ENCODE measurements at regions not wholly inside any gene's neighbourhood (a gene's known extent, or its start where the extent isn't known, plus 50 kb on each side); places are given as distances from the start of the nearest gene placed in this dataset.
"Not testable (repeated sequence)": the region's sequence is repeated elsewhere in the genome, so short reads cannot be mapped to it uniquely, and the experiment has no call there.

DNA sequence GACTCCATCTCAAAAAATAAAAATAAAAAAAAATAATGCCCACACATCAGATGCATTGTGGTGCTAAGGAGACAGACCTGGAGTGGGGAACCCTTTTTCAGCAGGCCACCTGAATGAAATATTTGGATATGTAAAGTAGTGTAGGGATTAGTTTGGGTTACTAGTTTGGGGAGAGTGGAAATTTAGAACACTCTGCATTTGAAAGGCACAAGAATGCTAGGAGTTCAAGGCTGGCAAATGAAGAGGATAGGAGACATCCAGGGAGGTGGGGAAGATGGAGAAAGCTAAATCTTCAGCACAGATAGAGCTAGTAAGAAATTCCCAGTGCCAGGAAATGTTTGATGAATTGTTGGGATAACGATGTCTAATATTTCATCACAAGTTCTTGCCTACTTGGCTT lies 298.3 kb upstream of the ERCC4 start:
- no peak for DNase-seq

DNA sequence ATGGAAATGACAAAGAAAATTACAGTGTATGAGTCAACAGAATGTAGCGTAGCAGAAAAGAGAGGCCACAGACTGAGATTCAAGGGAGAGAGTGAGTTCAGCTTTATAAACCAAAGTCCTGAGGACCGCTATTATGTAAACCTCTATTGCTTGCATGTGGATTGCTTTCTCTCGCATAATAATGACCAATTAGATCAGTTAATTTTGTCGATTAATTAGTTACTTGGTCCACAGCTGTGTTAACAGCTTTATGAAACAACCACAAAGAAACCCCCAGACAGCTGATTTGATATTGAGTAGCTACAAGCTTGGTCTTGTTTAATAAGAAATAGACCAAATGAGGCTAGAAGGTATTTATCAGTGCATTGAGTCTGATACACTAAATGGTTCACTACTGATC lies 291.8 kb upstream of the ERCC4 start:
- no peak for DNase-seq

DNA sequence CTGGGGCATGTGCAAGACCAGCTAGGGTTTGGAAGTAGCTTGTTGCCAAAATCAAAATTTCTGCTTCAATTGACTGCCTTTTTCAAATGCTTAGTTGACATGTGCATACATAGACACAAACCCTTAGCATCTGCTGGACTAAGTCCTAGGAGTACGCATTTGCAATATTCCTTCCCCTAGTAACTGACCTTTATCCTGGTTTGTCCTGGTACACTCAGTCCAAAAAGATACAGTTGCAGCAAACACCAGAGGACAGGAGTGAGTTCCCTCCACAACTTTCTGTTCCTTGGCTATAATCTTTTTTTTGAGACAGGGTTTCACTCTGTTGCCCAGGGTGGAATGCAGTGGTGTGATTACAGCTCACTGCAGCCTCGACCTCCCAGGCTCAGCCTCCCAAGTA lies 290.2 kb upstream of the ERCC4 start:
- no peak for DNase-seq

DNA sequence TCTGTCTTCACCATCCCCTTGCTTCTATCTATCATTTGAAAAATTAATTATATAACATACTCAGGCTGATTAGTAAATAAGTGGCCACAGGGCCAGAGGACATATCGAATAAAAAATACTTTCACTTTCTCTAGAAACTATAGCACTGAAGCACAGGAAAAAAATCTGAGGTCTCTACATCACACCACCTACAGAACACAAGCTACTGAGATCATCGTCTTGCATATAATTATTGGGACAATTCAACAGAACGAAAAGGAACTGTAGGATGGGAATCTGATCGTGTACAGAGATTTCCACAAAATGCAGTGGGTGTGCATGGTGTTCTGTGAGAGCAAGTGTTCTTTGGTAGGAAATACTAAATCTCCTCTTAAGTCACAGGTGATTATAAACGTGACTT lies 289.6 kb upstream of the ERCC4 start:
- no peak for DNase-seq

DNA sequence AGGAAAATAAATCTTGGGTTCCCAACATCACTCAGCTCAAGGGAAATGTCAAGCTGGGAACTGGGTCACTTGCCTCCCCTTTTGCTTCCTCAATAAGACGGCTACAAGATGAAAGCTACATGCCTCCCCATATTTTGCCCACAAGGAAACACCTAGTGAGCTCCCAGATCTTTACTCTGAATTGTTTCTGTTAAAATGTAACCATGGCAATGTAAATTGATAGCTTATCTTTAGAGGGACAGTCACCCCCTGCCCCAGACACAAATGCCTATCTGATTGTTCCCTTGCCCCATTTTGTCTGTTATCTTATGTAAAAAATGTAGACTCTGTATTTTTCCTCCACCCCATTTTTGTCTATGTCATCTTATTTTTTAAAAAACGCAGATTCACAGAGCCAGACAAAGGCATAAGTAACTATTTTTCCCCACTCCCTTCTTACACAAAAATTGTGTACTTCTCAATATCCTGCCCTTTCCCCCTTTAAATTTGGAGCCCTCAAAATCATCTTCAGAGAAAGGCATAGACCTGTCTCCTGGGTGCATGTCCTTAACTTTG lies 288.7 kb upstream of the ERCC4 start:
- DNase-seq, result no peak

DNA sequence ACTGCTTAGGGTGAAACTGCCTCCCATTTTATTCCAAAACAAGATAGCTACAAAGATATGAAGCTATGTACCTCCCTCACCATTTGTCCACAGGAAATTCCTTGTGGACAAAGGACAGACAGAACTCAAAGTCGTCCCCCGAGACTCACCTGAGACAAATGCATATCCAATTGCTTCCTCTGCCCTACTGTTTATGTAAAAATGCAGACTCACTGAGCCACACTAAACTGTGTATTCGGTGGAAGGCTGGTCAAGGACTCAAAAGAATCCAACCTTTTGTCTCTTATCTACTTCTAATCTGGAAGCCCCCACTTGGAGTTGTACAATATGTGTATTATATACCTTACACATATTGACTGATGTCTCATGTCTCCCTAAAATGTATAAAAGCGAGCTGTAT lies 288.0 kb upstream of the ERCC4 start:
- DNase-seq, result no peak

DNA sequence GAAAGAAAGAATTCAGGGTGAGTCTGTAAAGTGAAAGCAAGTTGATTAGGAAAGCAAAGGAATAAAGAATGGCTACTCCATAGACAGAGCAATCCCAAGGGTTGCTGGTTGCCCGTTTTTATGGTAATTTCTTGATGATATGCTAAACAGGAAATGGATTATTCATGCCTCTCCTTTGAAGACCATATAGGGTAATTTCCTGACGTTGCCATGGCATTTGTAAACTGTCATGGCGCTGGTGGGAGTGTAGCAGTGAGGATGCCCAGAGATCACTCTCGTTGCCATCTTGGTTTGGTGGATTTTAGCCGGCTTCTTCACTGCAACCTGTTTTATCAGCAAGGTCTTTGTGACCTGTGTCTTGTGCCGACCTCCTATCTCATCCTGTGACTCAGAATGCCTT lies 287.4 kb upstream of the ERCC4 start:
- not testable (repeated sequence) for DNase-seq

DNA sequence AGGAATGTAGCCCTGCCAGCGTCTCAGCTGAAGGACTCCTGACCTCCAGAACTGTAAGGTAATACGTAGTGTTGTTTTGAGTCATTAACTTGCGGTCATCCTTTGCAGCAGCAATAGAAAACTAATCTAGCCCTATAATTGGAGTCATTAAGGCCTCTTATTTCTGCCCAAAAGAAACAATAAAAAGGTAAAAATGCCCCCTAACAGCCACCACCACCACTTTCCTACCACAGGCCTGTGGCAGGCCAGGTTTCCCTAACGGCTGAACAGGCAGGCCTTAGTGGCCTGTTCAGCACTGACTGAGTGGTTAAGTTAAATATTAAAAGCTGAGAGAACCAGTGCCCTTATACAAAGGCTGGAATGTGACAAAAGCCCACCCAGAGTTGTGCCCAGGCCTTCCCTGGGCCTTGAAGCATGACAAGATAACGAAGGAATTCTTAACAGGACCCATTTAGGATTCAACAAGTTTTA lies 286.5 kb upstream of the ERCC4 start:
- no peak for DNase-seq

DNA sequence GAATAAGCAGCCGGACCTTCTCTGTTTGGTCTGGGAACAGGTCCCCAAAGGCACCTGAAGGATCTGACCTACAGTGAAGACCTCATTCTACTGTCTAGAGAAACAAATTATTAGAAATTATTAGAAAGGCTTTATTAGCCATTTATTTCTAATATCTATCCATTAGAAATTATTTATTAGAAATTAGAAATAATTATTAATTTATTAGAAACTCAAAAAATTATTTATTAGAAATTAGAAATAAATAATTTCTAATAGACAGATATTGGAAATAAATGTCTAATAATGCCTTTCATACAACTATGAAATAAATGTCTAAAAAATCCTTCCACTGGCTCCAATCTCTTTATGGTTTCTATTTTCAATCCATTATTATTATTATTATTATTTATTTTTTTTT lies 285.7 kb upstream of the ERCC4 start:
- no peak for DNase-seq

DNA sequence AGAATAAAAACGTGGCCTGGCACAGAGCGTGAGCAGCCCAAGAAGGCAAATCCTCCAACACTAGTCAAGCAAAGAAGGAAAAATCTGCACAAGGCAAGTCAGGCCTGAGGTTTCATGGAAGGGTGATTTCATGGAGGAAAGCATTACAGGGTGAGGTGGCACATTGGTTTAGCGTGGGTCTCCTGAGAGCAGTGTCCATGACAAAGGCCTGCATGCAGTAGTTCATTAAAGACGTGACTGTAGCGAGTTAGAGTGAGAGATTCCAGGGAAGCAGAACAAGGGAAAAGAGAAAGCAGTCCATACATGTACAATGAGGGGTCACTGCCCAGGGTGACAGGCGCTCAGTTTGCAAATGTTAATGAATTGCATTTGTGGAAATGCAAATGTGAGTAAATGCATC lies 285.0 kb upstream of the ERCC4 start:
- no peak for DNase-seq

DNA sequence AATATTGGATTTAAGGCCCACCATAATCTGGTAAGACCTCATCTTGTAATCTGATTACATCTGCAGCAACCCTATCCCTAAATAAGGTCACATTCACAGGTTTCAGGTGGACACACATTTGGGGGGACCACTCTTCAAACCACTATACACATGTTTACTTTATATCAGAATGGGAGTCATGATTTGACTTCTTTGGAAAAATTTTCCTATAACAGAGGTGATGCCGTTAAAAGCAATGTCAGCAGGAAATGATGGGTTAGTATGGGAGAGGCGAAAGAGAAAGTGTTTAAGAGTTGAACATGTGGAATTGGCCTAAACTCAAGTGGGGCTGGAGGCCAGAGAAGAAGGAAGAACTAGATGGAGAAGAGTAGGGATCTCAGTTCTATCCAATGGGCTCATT lies 281.7 kb upstream of the ERCC4 start:
- DNase-seq, result no peak

DNA sequence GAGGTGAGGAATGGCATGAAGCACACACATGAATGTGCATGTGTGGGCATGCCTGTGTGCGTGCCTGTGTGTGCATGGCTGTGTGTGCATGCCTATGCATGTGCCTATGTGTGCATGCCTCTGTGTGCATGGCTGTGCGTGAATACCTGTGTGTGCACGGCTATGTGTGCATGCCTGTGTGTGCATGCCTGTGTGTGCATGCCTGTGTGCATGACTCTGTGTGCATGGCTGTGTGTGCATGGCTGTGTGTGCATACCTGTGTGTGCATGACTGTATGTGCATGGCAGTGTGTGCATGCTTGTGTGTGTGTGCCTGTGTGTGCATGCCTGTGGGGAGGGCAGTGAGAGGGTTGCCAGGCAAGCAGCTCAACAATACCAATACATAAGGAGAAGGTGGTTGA lies 276.5 kb upstream of the ERCC4 start:
- no peak for DNase-seq

DNA sequence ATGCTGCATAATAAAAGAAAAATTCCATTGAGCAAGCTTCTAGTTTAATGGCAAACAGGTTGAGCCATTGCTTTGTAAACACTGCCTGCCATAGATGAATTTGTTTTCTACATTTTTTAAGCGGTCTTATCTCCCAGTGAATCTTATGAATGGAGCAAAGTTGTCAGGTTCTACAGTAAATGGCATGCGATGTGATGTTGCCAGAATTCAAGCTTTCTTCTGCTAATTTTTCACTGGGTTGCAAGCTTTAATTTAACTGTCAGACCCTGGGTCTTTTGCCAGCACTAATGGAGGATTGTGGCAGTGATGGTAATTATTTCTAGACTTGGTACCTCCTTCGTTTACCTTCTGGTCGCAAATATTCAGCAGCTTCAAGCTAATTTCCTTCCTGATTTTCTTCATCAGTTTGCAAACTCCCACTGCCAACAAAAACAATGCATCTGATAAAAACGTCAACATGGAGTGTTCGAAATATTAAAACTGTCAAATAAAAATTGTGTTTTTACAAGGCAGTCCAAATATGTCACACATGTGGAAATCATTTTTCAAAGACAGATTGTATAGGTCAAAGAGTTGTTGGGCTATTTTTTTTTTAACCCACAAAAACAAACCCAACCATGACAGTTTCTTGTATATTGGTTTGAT lies 274.2 kb upstream of the ERCC4 start:
- no peak for DNase-seq

DNA sequence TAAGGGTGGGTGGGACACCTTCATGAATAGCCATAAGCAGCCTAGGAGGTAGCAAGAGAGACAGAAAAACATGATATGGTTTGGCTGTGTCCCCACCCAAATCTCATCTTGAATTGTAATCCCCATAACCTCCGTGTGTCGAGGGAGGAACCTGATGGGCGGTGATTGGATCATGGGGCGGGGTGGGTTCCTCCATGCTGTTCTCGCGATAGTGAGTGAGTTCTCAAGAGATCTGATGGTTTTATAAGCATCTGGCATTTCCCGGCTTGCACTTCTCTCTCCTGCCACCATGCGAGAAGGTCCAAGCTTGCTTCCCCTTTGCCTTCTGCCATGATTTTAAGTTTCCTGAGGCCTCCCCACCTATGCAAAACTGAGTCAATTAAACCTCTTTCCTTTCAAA lies 259.1 kb upstream of the ERCC4 start:
- DNase-seq, result no peak

DNA sequence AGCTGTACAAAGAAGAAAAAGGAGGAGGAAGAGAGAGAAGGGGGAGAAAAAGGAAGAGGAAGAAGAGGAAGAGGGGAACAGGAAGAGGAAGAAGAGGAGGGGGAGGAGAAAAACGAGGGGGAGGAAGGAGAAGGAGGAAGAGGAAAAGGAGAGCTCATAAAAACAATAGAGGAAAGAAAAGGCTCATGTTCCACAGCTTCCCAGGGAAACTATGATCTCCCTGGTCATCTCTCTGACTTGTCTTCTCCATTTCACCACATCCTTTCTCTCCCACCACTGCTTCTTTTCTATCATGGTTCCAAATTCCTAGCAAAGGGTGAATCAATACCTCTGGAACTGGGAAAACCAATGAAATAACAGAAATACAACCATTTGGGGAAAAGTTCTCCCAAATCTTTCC lies 254.1 kb upstream of the ERCC4 start:
- no peak for DNase-seq

DNA sequence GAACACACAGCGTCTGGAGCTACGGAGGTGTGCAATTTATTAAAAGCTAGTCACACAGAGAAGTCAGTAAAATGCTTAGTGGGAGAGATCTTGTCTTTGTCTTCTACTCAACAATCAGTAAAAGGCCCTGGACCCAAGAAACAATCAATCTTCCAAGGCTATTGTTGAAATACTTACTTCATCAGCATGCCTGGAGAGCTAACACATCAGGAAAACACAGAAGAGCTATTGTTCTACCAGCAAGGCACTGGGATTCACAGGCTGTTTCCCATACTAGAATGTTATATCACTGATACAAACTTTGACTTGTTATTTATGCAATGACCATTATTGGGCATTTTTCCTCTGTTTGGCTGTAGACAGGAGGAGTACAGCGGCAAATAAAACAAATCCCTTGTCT lies 247.8 kb upstream of the ERCC4 start:
- no peak for DNase-seq

DNA sequence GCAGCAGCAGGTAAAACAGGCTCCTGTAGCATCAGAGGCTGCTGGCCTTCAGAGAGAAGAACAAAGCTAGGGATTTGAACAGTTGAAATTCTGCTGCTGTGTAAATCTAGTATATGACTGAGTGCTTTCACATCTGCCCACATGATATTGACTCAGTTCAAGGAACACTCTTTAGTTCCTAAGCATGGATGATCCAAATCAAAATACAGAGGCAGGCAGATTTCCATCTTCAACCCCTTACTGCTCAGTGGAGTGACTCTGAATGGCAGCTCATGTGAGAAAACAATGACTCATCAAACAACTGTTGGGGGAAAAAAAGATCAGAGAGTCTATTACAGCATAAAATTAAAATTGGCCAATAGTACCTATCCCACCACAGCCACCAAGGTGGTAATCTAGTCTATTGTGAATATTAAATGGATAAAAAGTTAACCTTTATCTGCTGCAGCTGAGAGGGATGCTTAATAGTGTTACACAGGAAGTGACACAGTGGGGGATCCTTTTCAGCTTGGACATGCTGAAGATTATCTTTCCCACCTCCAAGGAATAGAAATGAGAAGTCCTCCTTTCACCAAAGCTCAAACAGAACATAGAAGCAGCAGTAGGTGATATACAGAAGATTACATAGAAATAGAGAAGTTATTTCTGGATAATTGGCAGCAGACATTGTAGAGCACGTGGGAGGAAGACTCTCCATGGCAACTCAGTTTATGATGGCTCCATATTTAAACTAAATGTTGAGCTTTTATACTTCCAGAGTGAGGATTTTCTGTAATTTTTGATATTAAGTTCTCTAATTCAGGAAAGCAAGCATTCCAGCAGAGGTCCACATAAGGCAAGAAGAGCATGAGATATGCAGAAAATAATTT lies 239.7 kb upstream of the ERCC4 start:
- no peak for DNase-seq

DNA sequence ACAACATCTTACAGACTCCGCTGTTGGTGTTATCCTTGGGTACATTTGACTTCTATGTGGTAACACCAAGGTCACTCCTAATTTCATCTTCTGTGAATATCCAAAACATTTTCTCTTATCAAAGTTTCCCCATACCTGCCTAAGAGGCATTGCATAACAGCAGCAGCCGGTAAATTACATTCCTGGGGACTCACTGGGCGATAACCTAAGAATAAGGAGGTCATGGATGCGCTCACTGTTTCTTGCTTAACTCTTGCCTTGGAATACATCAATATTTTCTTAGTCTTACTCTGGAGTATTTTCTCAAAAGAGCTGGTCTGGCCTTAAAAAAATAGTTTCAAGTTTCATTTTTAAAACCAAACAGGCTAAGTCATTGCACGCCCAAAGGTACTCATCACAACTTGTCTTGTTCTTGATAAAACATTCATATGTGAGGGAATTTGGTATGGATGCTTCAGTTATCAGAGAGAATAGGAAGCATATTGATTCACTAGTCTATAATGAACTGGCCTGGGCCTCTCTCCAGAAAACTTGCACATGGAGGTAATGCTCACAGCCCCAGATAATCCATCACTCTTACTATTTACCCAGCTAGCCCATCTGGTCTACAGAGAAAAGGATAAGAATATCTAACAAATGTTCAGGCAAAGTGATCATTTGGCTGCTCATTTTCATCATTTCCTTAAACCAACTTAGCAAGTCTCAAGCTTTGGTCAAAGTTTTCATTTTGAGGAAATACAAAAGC lies 235.0 kb upstream of the ERCC4 start:
- no peak for DNase-seq

DNA sequence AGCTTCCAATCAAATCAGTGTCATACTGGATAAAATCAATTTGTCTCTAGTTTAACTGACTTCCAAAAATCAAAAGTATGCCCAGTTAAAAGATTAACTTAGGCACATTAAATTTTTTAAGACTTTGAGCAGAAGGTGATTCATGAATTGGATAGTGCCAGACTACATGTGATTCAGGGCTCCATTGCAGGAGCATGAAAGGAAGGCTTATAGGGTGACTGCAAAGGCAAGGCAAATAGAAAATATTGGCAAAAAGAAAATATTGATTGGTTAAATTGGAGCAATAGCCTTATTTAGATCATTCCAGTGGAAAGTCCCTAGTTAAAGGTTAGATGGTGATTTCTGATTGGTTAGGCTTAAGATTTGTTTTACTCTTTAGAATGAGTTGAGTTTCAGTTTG lies 223.9 kb upstream of the ERCC4 start:
- no peak for DNase-seq

DNA sequence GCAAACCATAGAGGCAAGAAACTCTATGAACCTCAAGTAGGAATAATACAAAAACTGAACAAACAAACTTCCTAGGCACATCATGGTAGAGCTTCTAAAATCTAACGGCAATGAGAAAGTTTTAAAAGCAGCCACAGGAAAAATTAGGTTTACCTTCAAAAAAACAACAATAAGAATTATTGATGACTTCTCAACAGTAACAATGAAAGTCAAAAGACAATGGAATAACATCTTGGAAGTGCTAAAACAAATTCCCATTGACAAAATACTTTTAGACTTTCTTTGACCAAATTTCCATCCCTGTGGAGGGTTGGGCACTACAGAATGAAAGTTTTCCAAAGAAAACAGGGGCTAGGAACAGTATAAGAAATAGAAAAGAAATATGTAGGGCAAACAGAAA lies 222.9 kb upstream of the ERCC4 start:
- DNase-seq, result no peak

DNA sequence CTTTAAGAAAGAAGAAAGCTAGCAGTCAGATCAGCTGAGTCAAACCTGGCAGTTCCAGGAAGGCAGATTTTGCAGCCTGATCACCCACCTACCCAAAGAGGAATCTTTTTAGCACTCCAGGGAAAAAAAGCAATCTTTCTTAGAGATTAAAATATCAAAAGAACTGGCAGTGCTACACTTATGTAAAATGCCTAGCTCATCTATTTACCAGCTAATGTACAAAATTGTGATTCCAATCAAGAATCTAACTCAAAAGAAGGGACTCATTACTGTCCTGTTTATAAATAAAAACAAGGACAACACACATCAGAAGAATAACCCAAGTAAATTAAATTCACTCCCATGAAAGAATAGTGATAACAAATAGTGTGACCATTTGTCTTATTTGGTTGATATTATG lies 222.4 kb upstream of the ERCC4 start:
- DNase-seq, result no peak

DNA sequence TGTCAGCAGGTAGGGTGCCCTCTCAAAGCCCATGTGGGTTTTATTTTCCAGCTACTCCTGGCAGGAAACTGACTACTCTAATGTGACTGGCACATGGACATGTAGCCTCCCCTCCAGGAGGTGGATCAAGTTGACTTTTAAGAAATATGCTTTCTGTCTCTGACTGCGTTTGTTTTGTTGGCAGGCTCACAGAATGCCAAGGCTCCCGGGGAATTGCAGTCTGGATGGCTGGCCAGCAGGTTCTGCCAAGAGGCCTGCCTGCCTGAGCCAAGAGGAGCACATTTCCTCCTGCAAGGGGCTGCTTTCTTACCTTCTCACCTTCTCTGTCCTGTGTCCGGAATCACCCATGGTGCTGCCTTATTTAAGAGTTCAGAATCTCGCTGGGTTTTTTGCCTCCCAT lies 217.3 kb upstream of the ERCC4 start:
- DNase-seq, result peak in 7 of 56 donors; percentile 0 to 13 (median 1)
